ENCODE measurements at regions not wholly inside any gene's neighbourhood (a gene's known extent, or its start where the extent isn't known, plus 50 kb on each side); places are given as distances from the start of the nearest gene placed in this dataset.

DNA sequence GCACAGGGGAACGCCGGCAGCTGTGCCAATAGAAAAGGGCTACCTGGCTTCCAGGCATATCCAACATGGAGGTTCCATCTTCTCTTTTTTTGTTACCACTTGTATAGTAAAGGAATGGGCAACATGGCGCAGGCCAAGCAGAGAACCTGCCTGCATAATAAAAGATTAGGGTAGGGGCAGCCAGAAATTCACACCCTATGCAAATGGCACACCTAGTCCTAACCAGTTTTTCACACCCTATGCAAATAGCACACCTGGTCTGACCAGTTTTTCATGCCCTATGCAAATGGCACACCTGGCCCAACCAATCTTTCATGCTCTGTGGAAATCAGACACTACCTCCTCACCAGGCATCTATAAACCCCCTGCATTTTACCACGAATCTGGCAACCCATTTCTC lies 369.5 kb downstream of the IPMK start:
- Histone ChIP-seq H3K4me2 (ENCODE audit: low read depth, low read length, poor library complexity, severe bottlenecking) (no peak overlapping the region), H3K36me3 (ENCODE audit: insufficient read depth, low read length) (no peaks in the 10 kb centered on the region), H3K4me1 (ENCODE audit: insufficient read depth, low read length, poor library complexity, severe bottlenecking) (no peaks in the 10 kb centered on the region)

DNA sequence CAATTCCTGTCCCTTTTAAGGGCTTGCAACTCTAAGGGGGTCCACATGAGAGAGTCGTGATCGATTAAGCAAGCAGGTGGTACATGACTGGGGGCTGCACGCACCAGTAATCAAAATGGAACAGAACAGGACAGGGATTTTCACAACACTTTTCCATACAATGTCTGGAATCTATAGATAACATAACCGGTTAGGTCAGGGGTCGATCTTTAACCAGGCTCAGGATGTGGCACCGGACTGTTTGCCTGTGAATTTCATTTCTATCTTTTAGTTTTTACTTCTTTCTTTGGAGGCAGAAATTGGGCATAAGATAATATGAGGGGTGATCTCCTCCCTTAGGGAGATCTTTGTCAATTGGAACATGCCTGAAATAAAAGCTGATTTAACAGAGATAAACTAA lies 370.1 kb downstream of the IPMK start:
- Histone ChIP-seq H3K9me2 (replicated peaks; ENCODE audit: low read depth, low read length) (no peaks in the 10 kb centered on the region), H4K20me1 (ENCODE audit: insufficient read depth, low read length, poor library complexity, severe bottlenecking) (no peaks in the 10 kb centered on the region), H3K36me3 (ENCODE audit: insufficient read depth, low read length) (no peaks in the 10 kb centered on the region), H3K27me3 (ENCODE audit: insufficient read depth, low read length, poor library complexity, severe bottlenecking) (no peaks in the 10 kb centered on the region), H3K9ac (ENCODE audit: low read depth, low read length, poor library complexity, severe bottlenecking) (no peak overlapping the region), H3K9me3 (ENCODE audit: insufficient read depth, low read depth, low read length) (no peaks in the 10 kb centered on the region), H3K79me2 (ENCODE audit: insufficient read depth, low read length) (no peaks in the 10 kb centered on the region), H3K4me2 (ENCODE audit: low read depth, low read length, poor library complexity, severe bottlenecking) (no peak overlapping the region), H3F3A (ENCODE audit: low read depth) (no peaks in the 10 kb centered on the region), H3K4me1 (ENCODE audit: insufficient read depth, low read length, poor library complexity, severe bottlenecking) (no peaks in the 10 kb centered on the region), H2AFZ (ENCODE audit: low read length) (no peak overlapping the region), H3K4me3 (ENCODE audit: low read length, poor library complexity, severe bottlenecking) (no peak overlapping the region)
- TF ChIP-seq EZH2phosphoT487 (IDR thresholded peaks at IDR 0.05; ENCODE audit: borderline replicate concordance): no peak
- TF ChIP-seq, protein P1, sequence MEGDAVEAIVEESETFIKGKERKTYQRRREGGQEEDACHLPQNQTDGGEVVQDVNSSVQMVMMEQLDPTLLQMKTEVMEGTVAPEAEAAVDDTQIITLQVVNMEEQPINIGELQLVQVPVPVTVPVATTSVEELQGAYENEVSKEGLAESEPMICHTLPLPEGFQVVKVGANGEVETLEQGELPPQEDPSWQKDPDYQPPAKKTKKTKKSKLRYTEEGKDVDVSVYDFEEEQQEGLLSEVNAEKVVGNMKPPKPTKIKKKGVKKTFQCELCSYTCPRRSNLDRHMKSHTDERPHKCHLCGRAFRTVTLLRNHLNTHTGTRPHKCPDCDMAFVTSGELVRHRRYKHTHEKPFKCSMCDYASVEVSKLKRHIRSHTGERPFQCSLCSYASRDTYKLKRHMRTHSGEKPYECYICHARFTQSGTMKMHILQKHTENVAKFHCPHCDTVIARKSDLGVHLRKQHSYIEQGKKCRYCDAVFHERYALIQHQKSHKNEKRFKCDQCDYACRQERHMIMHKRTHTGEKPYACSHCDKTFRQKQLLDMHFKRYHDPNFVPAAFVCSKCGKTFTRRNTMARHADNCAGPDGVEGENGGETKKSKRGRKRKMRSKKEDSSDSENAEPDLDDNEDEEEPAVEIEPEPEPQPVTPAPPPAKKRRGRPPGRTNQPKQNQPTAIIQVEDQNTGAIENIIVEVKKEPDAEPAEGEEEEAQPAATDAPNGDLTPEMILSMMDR (conservative IDR thresholded peaks at IDR 0.05; ENCODE audit: low read length): no peak

More for the DNA sequence above, 369.5 kb downstream of the IPMK start:
- Histone ChIP-seq H3F3A (ENCODE audit: low read depth) (no peaks in the 10 kb centered on the region), H3K9ac (ENCODE audit: low read depth, low read length, poor library complexity, severe bottlenecking) (no peak overlapping the region), H3K9me3 (ENCODE audit: insufficient read depth, low read depth, low read length) (no peaks in the 10 kb centered on the region), H3K4me3 (ENCODE audit: low read length, poor library complexity, severe bottlenecking) (no peak overlapping the region), H2AFZ (ENCODE audit: low read length) (no peak overlapping the region), H3K9me2 (replicated peaks; ENCODE audit: low read depth, low read length) (no peaks in the 10 kb centered on the region), H3K79me2 (ENCODE audit: insufficient read depth, low read length) (no peaks in the 10 kb centered on the region), H3K27me3 (ENCODE audit: insufficient read depth, low read length, poor library complexity, severe bottlenecking) (no peaks in the 10 kb centered on the region), H4K20me1 (ENCODE audit: insufficient read depth, low read length, poor library complexity, severe bottlenecking) (no peaks in the 10 kb centered on the region)
- TF ChIP-seq, protein P1 (conservative IDR thresholded peaks at IDR 0.05; ENCODE audit: low read length): no peak
- no peak for TF ChIP-seq EZH2phosphoT487 (IDR thresholded peaks at IDR 0.05; ENCODE audit: borderline replicate concordance)

DNA sequence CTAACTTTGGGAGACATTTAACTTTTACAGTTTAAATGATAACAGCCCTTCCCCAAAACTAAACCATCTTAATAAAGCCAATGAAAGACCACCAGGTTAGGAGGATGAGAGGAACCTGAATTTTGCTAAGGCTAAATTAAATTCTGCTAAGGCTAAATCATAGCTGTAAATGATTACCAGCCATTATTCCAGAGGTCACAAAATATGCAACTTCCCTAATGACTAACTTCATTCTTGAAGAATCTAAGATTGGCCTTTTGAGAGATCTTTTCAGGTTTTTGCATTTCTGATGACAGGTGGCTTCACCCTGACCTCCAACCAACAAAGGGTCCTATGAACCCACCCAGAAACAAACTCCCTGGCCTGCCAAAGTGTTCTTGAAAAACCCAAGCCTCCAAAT lies 373.3 kb downstream of the IPMK start:
- no peaks in the 10 kb centered on the region for H3K27me3 ChIP-seq (ENCODE audit: insufficient read depth, low read length, poor library complexity, severe bottlenecking)
- H3F3A ChIP-seq (ENCODE audit: low read depth): no peaks in the 10 kb centered on the region
- H3K79me2 ChIP-seq (ENCODE audit: insufficient read depth, low read length): no peaks in the 10 kb centered on the region
- no peaks in the 10 kb centered on the region for H3K9me2 ChIP-seq (replicated peaks; ENCODE audit: low read depth, low read length)
- H3K4me1 ChIP-seq (ENCODE audit: insufficient read depth, low read length, poor library complexity, severe bottlenecking): no peaks in the 10 kb centered on the region
- no peaks in the 10 kb centered on the region for H3K36me3 ChIP-seq (ENCODE audit: insufficient read depth, low read length)
- no peak overlapping the region for H3K4me2 ChIP-seq (ENCODE audit: low read depth, low read length, poor library complexity, severe bottlenecking)
- TF ChIP-seq, protein P1 (conservative IDR thresholded peaks at IDR 0.05; ENCODE audit: low read length): no peak
- TF ChIP-seq EZH2phosphoT487 (IDR thresholded peaks at IDR 0.05; ENCODE audit: borderline replicate concordance): no peak
- no peak overlapping the region for H3K4me3 ChIP-seq (ENCODE audit: low read length, poor library complexity, severe bottlenecking)
- H2AFZ ChIP-seq (ENCODE audit: low read length): no peak overlapping the region
- H4K20me1 ChIP-seq (ENCODE audit: insufficient read depth, low read length, poor library complexity, severe bottlenecking): no peaks in the 10 kb centered on the region
- H3K9ac ChIP-seq (ENCODE audit: low read depth, low read length, poor library complexity, severe bottlenecking): no peak overlapping the region
- H3K9me3 ChIP-seq (ENCODE audit: insufficient read depth, low read depth, low read length): no peaks in the 10 kb centered on the region
